NCI-H82 (cell line): ENCODE measurements at regions not wholly inside any gene's neighbourhood (a gene's known extent, or its start where the extent isn't known, plus 50 kb on each side); places are given as distances from the start of the nearest gene placed in this dataset.

ENCODE experiments used
- DNase-seq: peaks from one replicate; lab custom pipeline; 2025; lab: John Stamatoyannopoulos, UW

DNA sequence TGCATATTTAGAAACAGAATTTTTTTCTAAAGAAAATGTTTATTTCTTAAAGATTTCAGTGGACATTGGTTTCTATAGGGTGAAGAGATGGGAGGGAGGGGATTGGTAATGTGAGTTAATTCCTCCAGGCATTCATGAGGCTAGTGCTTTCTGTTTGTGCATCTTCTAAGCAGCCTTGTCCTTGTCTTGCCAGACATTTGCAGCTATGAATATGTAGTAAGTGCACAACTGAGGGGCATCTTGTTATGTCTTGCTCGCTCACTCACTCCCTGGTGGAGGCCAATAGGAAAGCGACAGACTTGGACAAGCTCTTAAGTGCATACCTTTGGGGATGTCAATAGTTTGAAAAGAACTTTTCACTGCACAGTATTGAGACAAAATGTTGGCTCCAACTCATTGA is 92.5 kb upstream of the ATP10A start:
- DNase-seq = no peak

DNA sequence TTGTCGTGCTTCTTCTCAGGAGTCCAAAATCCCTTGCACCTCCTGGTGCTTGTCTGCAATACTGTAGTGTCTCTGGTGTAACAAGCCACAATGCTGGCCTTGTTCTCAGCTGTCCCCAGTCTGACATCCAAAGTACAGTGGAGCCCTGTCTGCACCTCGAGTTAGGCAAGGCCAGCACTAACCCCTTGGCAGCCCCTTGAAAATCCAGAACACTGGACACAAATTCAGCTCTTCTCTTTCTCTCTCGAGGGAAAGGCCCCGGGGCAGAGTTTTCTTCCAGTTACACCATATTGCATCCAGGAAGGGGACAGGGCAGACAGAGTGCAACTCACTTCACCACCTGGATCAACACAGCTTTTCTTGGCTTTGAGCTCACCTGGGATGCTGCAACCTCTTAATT is 91.3 kb upstream of the ATP10A start:
- DNase-seq = no peak

DNA sequence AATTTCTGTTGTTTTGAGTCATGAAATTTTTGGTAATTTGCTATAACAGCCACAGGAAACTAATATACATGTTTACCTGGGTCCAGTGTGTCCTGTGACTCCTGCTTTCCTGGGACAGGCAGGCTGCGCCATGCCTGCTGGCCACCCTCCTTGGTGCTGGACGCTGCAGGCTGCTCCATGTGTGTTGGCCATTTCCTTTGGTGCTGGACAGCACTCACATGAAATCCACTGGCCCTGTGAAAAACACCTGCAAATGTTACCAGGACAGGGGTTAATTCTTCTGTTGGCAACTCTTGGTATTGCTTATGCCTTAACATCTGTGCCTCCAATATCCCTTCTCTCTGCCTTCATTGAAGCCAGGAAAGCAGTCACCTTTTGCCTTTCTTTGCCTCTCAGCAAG is 86.9 kb upstream of the ATP10A start:
- no peak for DNase-seq

DNA sequence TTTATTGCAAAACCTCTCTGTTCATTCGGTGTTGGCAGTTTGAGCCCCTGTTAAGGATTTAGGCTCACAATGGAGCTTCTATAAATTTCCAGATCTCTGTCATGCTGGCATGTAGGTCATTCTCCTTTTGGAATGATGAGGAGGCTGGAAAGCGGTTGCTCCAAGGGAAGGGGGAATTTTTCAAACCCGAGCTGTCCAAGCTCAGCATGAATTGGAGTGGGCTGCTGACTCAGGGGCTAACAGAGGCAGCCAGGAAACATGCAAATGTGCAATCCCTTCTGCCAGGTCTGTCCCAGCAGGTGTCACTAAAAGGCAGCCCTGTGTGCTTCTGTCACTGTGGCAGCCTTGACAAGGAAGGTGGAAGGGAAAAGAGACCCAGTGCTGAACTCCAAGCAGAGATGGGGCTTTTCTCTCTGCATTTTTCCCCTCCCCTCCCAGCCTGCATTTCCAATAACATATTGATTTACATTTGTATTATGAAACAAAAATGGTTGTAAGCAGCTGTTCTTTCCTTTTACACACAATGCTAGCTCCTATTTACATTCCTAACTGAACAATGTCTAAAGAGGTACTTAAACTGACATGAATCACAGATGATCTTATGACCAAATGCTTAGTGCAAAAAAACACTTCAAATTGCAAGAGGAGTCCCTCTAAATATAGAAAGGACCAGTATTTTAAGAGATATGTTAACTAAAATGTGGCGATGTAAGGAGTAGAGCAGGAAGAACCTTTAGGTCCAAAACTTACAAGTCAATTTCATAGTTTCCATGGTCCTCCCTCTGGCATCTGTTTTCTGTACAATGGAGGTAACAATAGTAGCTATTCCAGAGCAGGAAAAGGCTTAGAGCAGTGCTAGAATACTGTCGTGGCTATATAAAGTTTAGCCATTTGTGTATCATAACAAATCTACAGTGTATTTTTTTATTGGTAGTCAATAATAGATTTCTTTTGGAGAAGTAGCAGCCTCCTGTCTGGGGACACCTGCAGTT is 84.5 kb upstream of the ATP10A start:
- peak; percentile 53 for DNase-seq

GRCh38 chr15:25946241-25946805 is 83.2 kb upstream of the ATP10A start:
- no peak for DNase-seq

- DNase-seq = no peak
These were observed 81.3 kb upstream of the ATP10A start for GRCh38 chr15:25944386-25944785.

DNA sequence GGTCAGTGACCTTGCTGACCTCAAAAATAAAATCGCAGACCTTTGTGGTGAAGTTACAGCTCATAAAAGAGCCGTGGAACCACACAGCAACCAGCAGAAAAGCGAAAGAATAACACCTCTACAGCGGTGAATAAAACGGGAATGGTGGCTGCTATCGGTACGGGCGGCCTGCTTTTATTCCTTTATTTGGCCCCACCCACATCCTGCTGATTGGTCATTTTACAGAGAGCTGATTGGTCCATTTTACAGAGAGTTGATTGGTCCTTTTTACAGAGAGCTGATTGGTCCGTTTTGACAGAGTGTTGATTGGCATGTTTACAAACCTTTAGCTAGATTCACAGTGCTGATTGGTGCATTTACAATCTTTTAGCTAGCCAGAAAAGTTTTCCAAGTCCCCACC is 80.7 kb upstream of the ATP10A start:
- no peak for DNase-seq

GRCh38 chr15:25939122-25939521 is 76.0 kb upstream of the ATP10A start:
- DNase-seq = no peak

DNA sequence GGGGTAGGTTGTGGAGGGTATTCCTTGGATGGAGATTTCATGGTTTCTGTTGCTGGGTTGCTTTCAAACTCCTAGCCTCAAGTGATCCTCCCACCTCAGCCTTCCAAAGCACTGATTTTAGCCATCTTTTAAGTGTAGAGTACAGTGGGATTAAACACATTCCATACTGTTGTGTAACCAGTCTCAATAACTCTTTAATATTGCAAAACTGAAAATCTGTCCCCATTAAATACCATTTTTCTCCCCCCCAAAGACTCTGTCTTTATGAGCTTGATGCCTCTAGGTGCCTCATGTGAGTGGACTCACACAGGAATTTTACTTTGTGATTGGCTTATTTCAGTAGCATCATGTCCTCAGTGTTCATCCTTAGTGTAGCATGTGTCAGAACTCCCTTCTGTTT is 74.7 kb upstream of the ATP10A start:
- DNase-seq = no peak

GRCh38 chr15:25936004-25936403 is 72.9 kb upstream of the ATP10A start:
- no peak for DNase-seq

DNA sequence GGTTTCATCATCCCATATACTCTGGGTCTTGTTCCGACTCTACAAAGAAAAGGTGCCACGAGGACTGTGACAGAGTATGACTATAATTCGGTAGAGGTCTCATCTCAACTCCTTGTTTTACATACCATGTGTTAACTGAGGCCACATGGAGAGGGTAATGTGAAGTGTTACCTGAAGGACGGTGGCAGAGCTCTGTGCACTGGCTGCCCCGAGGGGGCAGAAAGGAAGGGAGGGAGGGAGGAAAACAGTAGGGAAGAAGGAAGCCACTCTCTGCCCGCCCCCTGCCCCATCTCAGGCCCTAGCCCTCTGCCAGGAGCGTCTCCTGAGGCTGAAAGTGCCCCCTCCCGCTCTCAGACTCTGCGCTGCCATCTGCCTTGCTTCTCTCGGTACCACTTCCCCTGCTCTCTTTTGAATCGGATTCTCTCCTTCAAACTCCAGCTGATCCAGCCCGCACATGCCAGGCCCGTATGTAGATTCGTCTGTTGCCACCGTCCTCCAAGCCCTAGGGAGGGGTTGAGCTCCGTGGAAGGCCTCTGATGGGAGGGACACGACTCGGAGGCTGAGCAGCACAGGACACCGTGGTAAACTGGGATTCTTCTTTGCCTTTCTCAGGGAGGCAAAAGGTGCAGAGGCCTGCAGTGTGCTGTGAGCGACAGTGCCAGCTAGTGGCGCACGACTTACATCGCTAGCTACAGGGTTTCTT is 70.5 kb upstream of the ATP10A start:
- DNase-seq = peak; percentile 78

DNA sequence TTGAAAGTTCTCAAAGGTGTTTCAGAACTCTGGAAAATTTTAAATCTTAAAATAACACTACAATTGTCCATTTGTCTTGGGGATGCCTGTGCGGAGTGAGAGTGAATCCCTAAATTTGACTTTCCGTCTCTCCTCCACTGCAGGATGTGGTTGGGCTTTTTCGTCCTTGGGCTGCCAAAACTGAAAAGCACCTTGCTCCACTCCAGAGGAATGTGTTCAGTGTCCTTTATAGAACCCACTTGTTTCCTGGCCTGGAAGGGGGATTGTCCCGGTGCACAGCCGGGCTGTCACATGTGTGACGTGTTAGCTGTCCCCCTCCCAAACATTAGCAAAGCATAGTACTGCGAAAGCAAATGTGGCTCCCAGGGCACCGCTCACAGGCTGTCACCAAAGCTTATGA is 69.6 kb upstream of the ATP10A start:
- DNase-seq = no peak

- DNase-seq = no peak
These were observed 68.7 kb upstream of the ATP10A start for GRCh38 chr15:25931851-25932250.

GRCh38 chr15:25930931-25931330 is 67.8 kb upstream of the ATP10A start:
- DNase-seq = no peak
